ENCODE measurements at regions not wholly inside any gene's neighbourhood (a gene's known extent, or its start where the extent isn't known, plus 50 kb on each side); places are given as distances from the start of the nearest gene placed in this dataset.
A peak's percentile ranks its signal among the peaks of the same experiment; 100 is the strongest.
"Not testable (repeated sequence)": the region's sequence is repeated elsewhere in the genome, so short reads cannot be mapped to it uniquely, and the experiment has no call there.

- DNase-seq (ENCODE audit: low spot score), result peak; percentile 56
Measured at GRCh38 chr6:99219788-99220187, 129.7 kb downstream of the FAXC start.

DNA sequence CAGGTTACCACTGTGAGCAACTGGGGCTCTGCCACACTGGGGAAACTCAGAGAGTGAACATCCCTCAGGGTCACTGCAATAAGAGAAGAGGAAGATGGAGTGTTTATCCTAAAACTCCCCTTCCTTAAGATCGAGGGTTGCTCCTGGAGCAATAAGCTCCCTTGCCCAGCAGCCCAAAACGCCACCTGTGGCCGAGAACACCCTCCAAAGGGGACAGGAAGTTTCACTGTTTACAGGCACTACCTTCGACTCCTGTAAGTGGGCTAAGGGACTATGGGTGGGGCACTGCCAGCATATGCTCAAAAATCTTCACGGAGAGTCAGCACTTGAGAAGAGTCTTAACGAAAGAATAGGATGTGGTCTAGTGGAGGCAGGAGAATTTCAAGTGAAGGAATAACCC, 132.5 kb downstream of the FAXC start:
- DNase-seq (ENCODE audit: low spot score), result no peak

GRCh38 chr6:99195986-99196655, 153.4 kb downstream of the FAXC start:
- DNase-seq (ENCODE audit: low spot score), result no peak

DNA sequence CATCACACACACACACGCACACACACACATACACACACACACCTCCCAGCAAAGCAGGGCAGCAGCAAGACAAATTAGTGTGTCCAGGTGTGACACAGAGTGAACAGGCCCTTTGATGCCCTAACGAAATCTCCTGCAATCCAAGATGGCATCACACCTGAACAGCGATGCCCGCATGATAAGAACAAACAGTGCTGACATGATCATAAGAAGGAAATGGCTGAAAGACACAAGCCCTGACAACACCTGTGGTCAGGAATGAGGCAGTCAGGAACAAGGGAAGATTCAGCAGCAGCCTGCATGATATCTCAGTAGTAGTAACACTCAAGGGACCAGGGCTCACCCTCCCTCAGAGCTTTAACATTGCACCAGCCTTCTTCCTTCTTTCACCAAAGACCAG, 156.9 kb downstream of the FAXC start:
- no peak for DNase-seq (ENCODE audit: low spot score)

DNA sequence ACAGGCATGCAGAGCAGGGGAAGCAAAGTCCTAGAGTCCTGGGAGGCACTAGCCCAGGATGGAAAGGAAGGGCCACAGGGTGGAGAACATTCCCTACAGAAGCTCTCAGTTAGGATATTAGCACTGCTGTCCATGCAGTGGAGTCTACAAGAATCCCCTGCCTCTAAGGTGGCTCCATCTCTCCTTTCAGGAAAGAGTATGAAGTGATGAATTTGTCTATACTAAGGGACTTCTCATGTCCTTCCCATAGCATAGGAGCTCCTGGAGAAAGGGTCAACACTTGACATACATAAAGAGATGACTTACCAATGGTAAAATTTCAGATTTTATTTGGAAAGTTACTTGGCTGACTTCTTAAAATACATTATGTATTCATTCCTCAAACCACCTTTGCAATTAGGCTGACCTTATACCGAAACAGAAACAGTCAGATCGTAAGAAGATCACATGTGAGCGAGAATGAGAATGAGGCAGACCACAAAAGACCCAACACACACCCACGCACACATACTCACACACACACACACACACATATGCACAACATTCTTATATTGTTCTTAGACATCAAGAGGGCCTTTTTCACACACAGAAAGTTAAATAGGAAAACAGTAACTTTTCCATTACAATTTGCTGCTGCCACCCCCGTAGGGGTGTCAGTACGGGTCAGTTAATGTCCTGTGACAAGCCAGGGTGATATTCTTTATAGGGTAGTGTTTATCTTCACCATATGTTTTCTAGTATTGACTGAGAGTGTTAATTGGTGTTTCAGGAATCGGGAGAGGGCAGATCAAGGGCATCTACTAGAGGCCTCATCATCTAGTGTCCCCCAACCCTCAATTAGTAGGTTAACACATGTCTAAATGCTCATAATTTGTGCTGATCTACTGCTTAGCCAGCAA, 159.4 kb downstream of the FAXC start:
- DNase-seq (ENCODE audit: low spot score), result no peak

- DNase-seq (ENCODE audit: low spot score), result no peak
Measured at GRCh38 chr6:99187429-99187828, 162.0 kb downstream of the FAXC start.

DNA sequence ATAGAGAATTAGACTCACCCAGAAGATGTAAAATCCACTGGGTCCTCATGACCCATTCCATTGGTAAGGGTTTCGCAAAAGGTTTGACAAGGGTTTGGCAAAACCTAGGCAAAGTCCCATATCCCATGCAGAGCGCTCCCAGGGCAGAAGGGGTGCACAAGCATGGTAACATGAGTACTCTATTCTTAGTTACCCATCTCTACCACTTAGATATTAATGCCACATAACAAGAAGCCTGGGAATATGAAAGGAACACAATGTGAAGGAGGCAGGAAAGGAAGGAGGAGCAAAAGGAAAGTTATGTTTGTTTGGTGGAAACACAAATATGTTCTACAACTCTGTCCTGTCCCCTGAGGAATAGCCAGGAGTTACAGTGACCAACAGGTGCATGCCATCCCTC, 163.1 kb downstream of the FAXC start:
- no peak for DNase-seq (ENCODE audit: low spot score)

- peak; percentile 77 for DNase-seq (ENCODE audit: low spot score)
Measured at GRCh38 chr6:99185525-99185924, 163.9 kb downstream of the FAXC start.

DNA sequence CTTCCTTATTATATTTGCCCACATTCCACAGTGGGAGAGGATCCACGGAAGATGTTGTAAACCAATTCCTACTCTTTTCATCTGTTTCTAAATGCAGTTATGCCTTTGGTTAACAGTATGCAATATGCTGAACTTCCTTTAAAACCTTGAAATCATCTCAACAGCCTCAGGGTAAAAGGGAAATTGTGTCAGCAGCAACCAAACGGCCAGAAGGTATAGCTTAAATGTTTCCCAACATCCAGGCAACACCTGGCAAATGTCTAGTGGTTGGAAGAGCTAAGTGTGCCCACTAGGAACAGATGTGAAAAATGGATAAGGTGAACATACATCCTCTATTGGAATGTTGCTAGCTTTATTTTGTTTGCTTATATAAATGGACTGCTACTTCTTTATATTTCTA, 164.8 kb downstream of the FAXC start:
- no peak for DNase-seq (ENCODE audit: low spot score)

DNA sequence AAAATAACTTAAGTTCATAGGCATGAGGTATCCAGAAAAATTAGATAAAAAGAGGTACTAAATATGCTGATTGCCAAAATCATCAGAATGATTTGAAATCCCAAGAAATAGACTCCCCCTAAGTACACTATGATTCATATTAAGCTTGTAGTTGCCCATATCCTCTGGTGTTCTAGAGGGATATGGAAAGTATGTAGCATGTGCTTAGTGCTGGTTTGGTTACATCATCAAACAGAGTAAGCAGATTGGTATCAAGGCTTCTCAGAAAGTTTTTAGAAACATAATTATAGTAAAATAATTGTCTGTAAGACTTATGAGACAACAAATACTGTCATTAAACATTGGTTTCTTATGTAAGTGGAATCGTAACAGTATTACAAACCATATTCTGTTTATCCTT, 166.4 kb downstream of the FAXC start:
- no peak for DNase-seq (ENCODE audit: low spot score)

DNA sequence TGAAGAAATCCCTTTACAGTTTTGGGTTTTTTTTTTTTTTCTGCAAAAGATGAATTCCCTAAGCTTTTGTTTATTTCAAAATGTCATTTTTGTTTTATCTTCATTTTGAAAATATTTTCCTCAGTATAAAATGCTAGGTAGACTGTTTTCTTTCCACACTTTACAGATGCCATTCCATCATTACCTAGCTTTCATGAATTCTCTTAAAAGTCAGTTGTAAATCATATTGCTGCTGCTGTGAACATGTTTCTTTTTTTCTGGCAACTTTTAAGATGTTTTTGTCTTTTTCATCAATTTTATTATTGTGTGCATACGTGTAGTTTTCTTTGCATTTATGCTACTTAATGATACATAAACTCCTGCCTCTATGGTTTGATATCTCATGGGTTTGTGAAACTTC, 168.3 kb downstream of the FAXC start:
- DNase-seq (ENCODE audit: low spot score), result no peak

GRCh38 chr6:99178168-99178567, 171.3 kb downstream of the FAXC start:
- no peak for DNase-seq (ENCODE audit: low spot score)

DNA sequence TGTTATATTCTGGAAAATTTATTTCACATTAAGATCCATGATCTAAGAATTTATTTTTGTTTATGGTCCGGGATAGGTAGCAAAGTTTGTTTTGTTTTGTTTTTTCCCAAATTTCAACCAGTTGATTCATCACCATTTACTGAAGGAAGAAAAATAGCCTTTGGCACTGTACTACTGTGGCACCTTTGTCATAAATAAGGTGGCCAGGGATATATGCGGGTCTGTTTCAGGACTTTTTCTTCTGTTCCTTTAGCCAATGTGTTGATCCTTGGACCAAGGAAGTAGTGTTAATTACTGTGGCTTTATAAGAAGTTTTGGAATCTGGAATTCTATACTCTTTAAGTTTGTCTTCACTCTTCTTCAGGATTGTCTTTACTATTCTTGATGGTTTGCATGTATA, 171.7 kb downstream of the FAXC start:
- no peak for DNase-seq (ENCODE audit: low spot score)

DNA sequence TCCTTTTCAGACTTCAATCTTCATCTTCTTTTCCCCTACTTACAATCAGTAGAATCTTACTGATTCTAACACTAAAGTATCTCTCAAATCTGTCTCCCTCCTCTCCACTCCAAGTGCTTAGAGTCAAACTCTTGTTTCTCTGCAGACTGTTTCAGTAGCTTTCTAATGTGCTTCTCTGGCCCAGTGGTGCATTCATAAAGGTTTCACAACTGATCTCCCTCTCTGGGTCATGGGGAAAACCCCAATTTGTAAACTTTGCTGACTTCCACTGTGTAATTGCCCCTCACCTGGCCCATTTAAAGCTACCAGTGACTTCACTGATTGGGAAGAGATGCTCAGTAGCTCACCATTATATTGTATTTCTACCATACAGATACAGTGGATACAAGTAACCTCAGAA, 183.6 kb downstream of the FAXC start:
- DNase-seq (ENCODE audit: low spot score), result no peak

DNA sequence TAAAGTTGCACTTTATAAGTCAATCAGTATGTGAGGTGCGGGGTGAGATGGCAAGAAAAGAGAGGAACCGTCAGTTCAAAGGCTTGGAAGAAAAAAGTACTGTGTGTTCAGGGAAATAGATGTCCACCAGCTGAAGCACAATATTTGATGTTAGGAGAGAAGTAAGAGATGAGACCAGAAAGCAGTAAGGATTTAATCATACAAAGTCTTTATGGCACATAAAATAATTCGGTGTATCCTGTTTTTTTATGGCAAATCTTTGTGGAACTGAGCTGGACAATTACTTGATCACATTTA, 197.2 kb downstream of the FAXC start:
- DNase-seq (ENCODE audit: low spot score), result no peak

DNA sequence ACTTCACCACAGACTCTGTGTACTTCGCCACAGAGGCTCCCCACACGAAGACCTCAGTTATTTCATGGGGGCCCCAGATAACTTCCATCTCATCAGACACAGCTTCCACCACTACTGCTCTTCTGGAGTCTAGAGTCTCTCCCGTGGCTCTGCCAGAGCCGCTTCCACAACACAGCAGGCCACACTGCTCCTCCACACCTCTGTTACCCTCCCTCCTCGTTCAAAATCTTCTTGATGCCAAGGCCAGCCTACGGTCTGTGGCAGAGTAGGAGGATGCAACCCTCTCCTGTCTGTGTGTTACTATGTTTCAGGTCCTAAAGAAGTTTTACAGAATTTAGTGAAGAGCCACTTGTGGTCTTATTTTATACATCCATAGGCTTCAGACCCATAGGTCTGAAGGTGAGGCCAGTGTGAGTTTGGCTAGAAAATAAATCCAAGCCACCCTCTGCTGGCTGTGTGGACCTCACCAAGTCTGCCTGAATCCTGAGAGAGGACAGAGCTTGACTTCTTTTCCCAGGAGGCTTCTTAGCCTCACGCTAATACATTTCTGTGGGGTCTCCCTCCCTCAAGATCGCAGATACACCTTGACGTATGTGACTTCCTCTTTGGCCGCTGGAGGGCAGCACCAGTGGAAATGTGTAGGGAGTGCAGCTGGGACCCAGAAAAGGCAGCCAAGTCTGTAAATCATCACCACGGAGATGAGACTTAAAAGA, 197.7 kb downstream of the FAXC start:
- peak; percentile 74 for DNase-seq (ENCODE audit: low spot score)

DNA sequence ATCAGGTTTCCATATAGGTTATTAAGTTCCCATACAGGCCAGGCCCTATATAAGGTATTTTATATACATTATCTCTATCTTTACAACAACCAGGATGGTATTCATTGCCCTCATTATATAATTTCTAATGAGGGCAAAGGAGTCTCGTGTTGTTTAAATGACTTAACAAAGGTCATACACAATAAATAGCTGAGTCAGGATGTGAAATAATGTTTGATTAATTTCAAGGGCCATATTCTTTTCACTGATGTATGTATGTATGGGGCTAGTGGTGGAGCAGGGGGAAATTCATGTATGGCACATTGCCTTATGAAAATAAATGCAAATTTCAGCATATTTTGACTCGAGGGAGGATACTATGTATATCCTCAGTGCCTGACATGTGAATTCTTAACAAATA, 200.7 kb downstream of the FAXC start:
- DNase-seq (ENCODE audit: low spot score), result no peak

DNA sequence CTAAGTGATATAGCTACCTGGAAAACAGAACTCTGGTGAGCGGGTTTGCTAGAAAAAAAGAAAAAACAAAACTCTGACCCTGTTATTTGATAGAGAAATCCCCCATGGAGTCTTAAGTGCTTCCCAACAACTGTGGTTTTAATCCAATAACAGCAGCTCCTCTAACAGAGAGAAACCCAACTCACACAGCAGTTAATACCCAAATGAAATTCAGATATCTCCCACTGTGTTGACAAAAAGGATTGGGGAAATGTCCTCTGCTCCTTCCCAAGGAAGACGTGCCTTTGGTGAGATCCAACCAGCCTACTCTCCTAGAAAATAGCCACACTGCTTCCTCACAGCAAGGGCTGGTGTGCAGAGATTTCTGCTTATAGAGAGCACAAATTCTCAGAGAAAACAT, 200.4 kb upstream of the FBXL4 start:
- no peak for DNase-seq (ENCODE audit: low spot score)

GRCh38 chr6:99147206-99147605, 199.5 kb upstream of the FBXL4 start:
- no peak for DNase-seq (ENCODE audit: low spot score)

DNA sequence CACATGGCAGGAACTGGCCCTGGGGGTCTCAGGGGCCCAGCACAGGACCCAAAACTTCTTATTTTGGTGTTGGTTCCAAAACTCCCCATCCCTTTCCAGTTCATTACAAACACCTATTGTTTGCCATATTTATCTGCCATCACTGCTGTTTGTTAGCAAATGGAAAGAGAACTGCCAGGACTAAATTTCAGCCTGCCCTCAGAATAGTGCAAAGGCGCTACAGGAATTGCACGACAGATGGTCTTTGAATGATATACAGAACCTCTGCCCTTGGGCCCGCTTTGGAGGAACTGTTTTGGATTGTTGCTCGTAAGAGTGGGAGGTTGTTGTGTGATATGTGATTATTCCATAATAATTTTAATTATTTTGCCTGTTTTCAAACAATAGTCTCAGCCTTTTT, 199.0 kb upstream of the FBXL4 start:
- DNase-seq (ENCODE audit: low spot score), result no peak

- no peak for DNase-seq (ENCODE audit: low spot score)
Measured at GRCh38 chr6:99145738-99146137, 198.0 kb upstream of the FBXL4 start.

GRCh38 chr6:99143108-99143861, 195.5 kb upstream of the FBXL4 start:
- DNase-seq (ENCODE audit: low spot score), result no peak

DNA sequence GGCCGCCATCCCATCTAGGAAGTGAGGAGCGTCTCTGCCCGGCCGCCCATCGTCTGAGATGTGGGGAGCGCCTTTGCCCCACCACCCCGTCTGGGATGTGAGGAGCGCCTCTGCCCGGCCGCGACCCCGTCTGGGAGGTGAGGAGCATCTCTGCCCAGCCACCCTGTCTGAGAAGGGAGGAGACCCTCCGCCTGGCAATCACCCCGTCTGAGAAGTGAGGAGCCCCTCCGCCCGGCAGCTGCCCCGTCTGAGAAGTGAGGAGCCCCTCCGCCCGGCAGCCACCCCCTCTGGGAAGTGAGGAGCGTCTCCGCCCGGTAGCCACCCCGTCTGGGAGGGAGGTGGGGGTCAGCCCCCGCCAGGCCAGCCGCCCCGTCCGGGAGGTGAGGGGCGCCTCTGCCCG, 194.2 kb upstream of the FBXL4 start:
- not testable (repeated sequence) for DNase-seq (ENCODE audit: low spot score)

Measured in D341Med (cell line).